ENCODE measurements at regions not wholly inside any gene's neighbourhood (a gene's known extent, or its start where the extent isn't known, plus 50 kb on each side); places are given as distances from the start of the nearest gene placed in this dataset.

DNA sequence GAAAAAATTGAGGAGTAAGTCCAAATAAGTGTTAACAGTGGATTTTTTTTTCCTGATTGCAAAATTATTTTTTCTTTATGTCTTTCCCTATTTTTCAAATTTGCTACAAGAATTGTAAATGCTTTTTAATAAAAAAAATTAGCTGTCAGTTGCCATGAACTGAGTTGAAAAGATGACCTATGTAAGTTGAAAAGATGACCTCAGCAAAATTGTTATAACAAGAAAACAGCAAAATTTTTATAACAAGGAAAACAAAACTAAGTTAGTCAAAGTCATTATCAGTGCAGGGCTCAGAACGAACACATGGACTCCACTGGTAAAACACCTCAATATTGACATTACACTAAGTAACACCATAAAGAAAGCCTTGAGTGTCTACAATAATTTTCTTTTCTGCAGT, 207.0 kb upstream of the HDDC2 start:
- TF ChIP-seq POLR2A (IDR thresholded peaks at IDR 0.05) = no peak
- TF ChIP-seq, protein P1, sequence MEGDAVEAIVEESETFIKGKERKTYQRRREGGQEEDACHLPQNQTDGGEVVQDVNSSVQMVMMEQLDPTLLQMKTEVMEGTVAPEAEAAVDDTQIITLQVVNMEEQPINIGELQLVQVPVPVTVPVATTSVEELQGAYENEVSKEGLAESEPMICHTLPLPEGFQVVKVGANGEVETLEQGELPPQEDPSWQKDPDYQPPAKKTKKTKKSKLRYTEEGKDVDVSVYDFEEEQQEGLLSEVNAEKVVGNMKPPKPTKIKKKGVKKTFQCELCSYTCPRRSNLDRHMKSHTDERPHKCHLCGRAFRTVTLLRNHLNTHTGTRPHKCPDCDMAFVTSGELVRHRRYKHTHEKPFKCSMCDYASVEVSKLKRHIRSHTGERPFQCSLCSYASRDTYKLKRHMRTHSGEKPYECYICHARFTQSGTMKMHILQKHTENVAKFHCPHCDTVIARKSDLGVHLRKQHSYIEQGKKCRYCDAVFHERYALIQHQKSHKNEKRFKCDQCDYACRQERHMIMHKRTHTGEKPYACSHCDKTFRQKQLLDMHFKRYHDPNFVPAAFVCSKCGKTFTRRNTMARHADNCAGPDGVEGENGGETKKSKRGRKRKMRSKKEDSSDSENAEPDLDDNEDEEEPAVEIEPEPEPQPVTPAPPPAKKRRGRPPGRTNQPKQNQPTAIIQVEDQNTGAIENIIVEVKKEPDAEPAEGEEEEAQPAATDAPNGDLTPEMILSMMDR (IDR thresholded peaks at IDR 0.05) = no peak
- no peak for TF ChIP-seq POLR2AphosphoS5 (IDR thresholded peaks at IDR 0.05)

All from transverse colon (tissue), 4 donors.